PC-9 (cell line): ENCODE measurements at regions not wholly inside any gene's neighbourhood (a gene's known extent, or its start where the extent isn't known, plus 50 kb on each side); places are given as distances from the start of the nearest gene placed in this dataset.

Experiments used
- CTCF ChIP-seq: fragments of 200-600 bp; sonication (generic); conservative IDR thresholded peaks from 2 replicates; pipeline ENCODE4 v1.6.1; 2017; ENCODE audit warnings: mixed run types, antibody characterized with exemption, mild to moderate bottlenecking, moderate library complexity
- EZH2 ChIP-seq: fragments of 200-600 bp; sonication (generic); IDR thresholded peaks from 2 replicates; pipeline ENCODE4 v1.8.0; 2017; ENCODE audit warnings: antibody characterized with exemption, low read depth

GRCh38 chr13:26465954-26466353, 91.5 kb upstream of the WASF3 start:
- TF ChIP-seq CTCF (no peak), EZH2 (no peak)
